HCT116 (cell line): ENCODE measurements at regions not wholly inside any gene's neighbourhood (a gene's known extent, or its start where the extent isn't known, plus 50 kb on each side); places are given as distances from the start of the nearest gene placed in this dataset.

Source experiments
- ATAC-seq: fragments of 200-7000 bp; cut with Tn5 transposase; 2 replicates; pipeline ENCODE4 v1.9.1; 2020; ENCODE audit warnings: mild to moderate bottlenecking, moderate library complexity
- BruUV-seq: library from RNA; stranded (reverse); fragments of 400-500 nt; replicated peaks from 2 replicates; lab custom pipeline; 2021; lab: Mats Ljungman, UMichigan
- CTCF ChIA-PET: fragments of 300-600 bp; sonication (Branson Sonifier 250); formaldehyde crosslinking; loops from one replicate; lab custom pipeline; 2021; ENCODE audit warnings: antibody characterized with exemption; lab: Charles Lee
- POLR2A ChIA-PET: fragments of 300-600, 350-600 bp; sonication (Branson Sonifier 250); formaldehyde crosslinking; loops from one replicate; lab custom pipeline; 2021; ENCODE audit warnings: antibody characterized with exemption; lab: Charles Lee
- RAD21 ChIA-PET, 2 experiments: fragments of 300-600 bp; sonication (Branson Sonifier 250); formaldehyde crosslinking; loops; one replicate each; lab custom pipeline; 2023; ENCODE audit warnings: low total read pairs in 2 of 2; ENCODE audit not compliant: uncharacterized antibody in 2 of 2, unreplicated experiment in 2 of 2, low non-redundant PET in 1 of 2; lab: Charles Lee
- DNase-seq: peaks from one replicate; pipeline ENCODE4 v3.0.0-alpha.2; 2010; ENCODE audit warnings: low read depth, low spot score
- H2AFZ ChIP-seq: fragments of 200-600 bp; shearing (Covaris generic), sonication (generic); 2 replicates; pipeline ENCODE4 v1.6.1; 2017; ENCODE audit warnings: low read depth, mixed run types, mixed read lengths, antibody characterized with exemption, low read length; ENCODE audit not compliant: poor library complexity, severe bottlenecking
- H3K27ac ChIP-seq: 2 replicates; pipeline ENCODE4 v1.5.1; 2012; ENCODE audit warnings: low read depth, low read length
- H3K27me3 ChIP-seq: fragments of 200-600 bp; sonication (generic); 2 replicates; pipeline ENCODE4 v1.6.1; 2016; ENCODE audit warnings: mixed run types, low read length, mixed read lengths; ENCODE audit not compliant: insufficient read depth
- H3K36me3 ChIP-seq, 2 experiments: fragments of 200-500 bp in 1 of 2; fragments of 200-600 bp in 1 of 2; sonication (Bioruptor generic) in 1 of 2; sonication (generic) in 1 of 2; 2 replicates each; pipeline versions ENCODE4 v1.5.1 to v1.6.1; 2014 to 2016; ENCODE audit warnings: low read length in 2 of 2, inconsistent platforms in 1 of 2, mixed read lengths in 1 of 2, mixed run types in 1 of 2; ENCODE audit not compliant: insufficient read depth in 2 of 2, control insufficient read depth in 1 of 2
- H3K4me1 ChIP-seq, 2 experiments: fragments of 200-600 bp in 1 of 2; sonication (generic) in 1 of 2; 2 replicates each; pipeline versions ENCODE4 v1.5.1 to v1.6.1; 2012 to 2017; ENCODE audit warnings: low read length in 2 of 2, inconsistent platforms in 1 of 2, mild to moderate bottlenecking in 1 of 2, mixed read lengths in 1 of 2, mixed run types in 1 of 2, moderate library complexity in 1 of 2; ENCODE audit not compliant: insufficient read depth in 2 of 2, control insufficient read depth in 1 of 2
- H3K4me2 ChIP-seq: fragments of 200-600 bp; sonication (generic); 2 replicates; pipeline ENCODE4 v1.6.1; 2017; ENCODE audit warnings: mixed run types, low read length, mixed read lengths
- H3K4me3 ChIP-seq, 2 experiments: fragments of 200-600 bp in 1 of 2; sonication (generic) in 1 of 2; replicated peaks in 1 of 2; 2 replicates each; pipeline ENCODE4 v1.5.1; 2011 to 2016; ENCODE audit warnings: low read length in 2 of 2, control low read depth in 1 of 2, low read depth in 1 of 2, mild to moderate bottlenecking in 1 of 2, mixed read lengths in 1 of 2, mixed run types in 1 of 2
- H3K79me2 ChIP-seq: fragments of 200-600 bp; sonication (generic); 2 replicates; pipeline ENCODE4 v1.6.1; 2017; ENCODE audit warnings: mild to moderate bottlenecking, mixed run types, low read length, moderate library complexity, mixed read lengths; ENCODE audit not compliant: insufficient read depth
- H3K9ac ChIP-seq: fragments of 200-600 bp; sonication (generic); 2 replicates; pipeline ENCODE4 v1.6.1; 2016; ENCODE audit warnings: low read length, mixed read lengths
- H3K9me2 ChIP-seq: fragments of 200-600 bp; sonication (generic), shearing (Covaris generic); 2 replicates; pipeline ENCODE4 v1.6.1; 2017; ENCODE audit warnings: mixed run types, mild to moderate bottlenecking, moderate library complexity; ENCODE audit not compliant: insufficient read depth
- H3K9me3 ChIP-seq, 2 experiments: fragments of 200-500 bp in 1 of 2; fragments of 200-600 bp in 1 of 2; sonication (Bioruptor generic) in 1 of 2; sonication (generic) in 1 of 2; 2 replicates each; pipeline ENCODE4 v1.6.1; 2014 to 2017; ENCODE audit warnings: low read length in 2 of 2, mixed read lengths in 2 of 2, inconsistent platforms in 1 of 2, low read depth in 1 of 2, mild to moderate bottlenecking in 1 of 2, mixed run types in 1 of 2, moderate library complexity in 1 of 2; ENCODE audit not compliant: control insufficient read depth in 1 of 2, insufficient read depth in 1 of 2
- H4K20me1 ChIP-seq: fragments of 200-600 bp; sonication (generic), shearing (Covaris generic); 2 replicates; pipeline ENCODE4 v1.6.1; 2017; ENCODE audit warnings: mixed run types, mild to moderate bottlenecking, moderate library complexity; ENCODE audit not compliant: insufficient read depth
- CEBPB ChIP-seq: IDR thresholded peaks from 2 replicates; pipeline ENCODE4 v1.6.1; 2012; ENCODE audit warnings: low read depth
- EZH2 ChIP-seq: fragments of 200-600 bp; sonication (generic); IDR thresholded peaks from 2 replicates; pipeline ENCODE4 v1.6.1; 2017; ENCODE audit warnings: antibody characterized with exemption, mixed run types
- JUND ChIP-seq: IDR thresholded peaks from 2 replicates; pipeline ENCODE4 v1.6.1; 2012
- POLR2AphosphoS5 ChIP-seq: IDR thresholded peaks from 2 replicates; pipeline ENCODE4 v1.6.1; 2011; ENCODE audit warnings: mild to moderate bottlenecking, low read depth, low read length, moderate library complexity
- TCF7L2 ChIP-seq: IDR thresholded peaks from 2 replicates; pipeline ENCODE4 v1.7.0; 2011; ENCODE audit warnings: borderline replicate concordance, inconsistent platforms; ENCODE audit not compliant: insufficient read depth, insufficient read length; ENCODE audit errors: extremely low read depth
- ZNF274 ChIP-seq: fragments of 200-500 bp; sonication (Bioruptor generic); IDR thresholded peaks from 2 replicates; pipeline ENCODE4 v1.6.1; 2014; ENCODE audit warnings: mild to moderate bottlenecking, low read depth, low read length, inconsistent platforms
- intact Hi-C: fragments of 100-400 bp; cut with micrococcal nuclease; formaldehyde crosslinking; loops from 2 replicates; pipeline ENCODE4 v1.10.0; 2022
- TF ChIP-seq, protein P1 (sequence below): IDR thresholded peaks from 2 replicates; pipeline ENCODE4 v1.6.1; 2011; ENCODE audit warnings: mild to moderate bottlenecking, low read length, moderate library complexity; ENCODE audit not compliant: insufficient replicate concordance; ENCODE audit errors: extremely low read depth

DNA sequence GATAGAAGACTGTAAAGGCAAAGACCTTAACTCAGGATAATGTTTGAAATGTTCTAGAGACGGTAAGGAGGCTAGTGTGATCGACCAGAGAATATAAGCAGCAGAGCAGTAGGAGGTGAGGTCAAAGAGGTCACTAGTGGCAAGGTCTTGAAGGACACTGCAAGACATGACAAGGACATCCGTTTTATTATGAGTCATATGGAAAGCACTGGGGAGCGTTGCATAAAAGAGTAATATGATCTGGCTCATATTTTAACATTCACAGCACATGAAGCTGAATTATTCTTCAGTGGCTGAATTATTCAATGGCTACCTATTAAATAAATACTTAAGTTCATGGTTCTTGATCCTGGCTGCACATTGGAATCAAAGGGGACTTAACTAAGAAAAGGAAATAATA lies 123.7 kb downstream of the SOX9 start:
- ATAC-seq = no peak
- no TSS peak for BruUV-seq
- POLR2A ChIA-PET = no interaction called here

DNA sequence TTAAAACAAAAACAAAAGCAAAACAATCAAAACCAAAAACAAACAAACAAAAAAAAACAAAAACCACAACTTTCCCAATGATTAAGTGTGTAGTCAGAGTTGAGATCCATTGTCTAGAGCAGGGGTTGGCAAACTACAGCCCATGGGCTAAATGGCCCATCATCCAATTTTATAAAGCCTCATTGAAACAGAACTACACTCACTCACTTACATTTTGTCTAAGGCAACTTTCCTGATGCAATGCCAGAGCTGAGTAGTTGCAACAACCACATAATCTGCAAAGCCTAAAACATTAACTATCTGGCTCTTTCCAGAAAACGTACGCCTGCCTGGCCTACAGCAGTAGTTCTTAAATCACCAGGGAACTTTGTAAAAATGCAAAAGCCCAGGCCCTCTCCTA lies 124.1 kb downstream of the SOX9 start:
- CTCF ChIA-PET = no interaction called here

More for the DNA sequence above, 123.7 kb downstream of the SOX9 start:
- Histone ChIP-seq H3K9me2 (no peaks in the 10 kb centered on the region), H4K20me1 (no peaks in the 10 kb centered on the region), H3K27me3 (no peaks in the 10 kb centered on the region), H2AFZ (no peak overlapping the region), H3K9me3 (peaks cover 0 to 5% of the 10 kb centered on the region in 2 experiments; a peak in 1 of 4 replicates), H3K79me2 (no peaks in the 10 kb centered on the region), H3K9ac (no peak overlapping the region), H3K27ac (no peak overlapping the region), H3K4me1 (no peaks in the 10 kb centered on the region), H3K4me3 (no peak overlapping the region), H3K4me2 (no peak overlapping the region), H3K36me3 (no peaks in the 10 kb centered on the region)
- RAD21 ChIA-PET = no interaction called here
- DNase-seq = no peak
- CTCF ChIA-PET = no interaction called here
- TF ChIP-seq POLR2AphosphoS5 (no peak), CEBPB (no peak), TCF7L2 (peak; percentile 69)
- intact Hi-C loops = no loop called here

More for the DNA sequence above, 124.1 kb downstream of the SOX9 start:
- H3K9ac ChIP-seq = no peak overlapping the region
- H3K36me3 ChIP-seq = no peaks in the 10 kb centered on the region
- no peaks in the 10 kb centered on the region for H3K79me2 ChIP-seq
- ATAC-seq = no peak
- no peak overlapping the region for H2AFZ ChIP-seq
- intact Hi-C loops = no loop called here
- ChIA-PET RAD21 (no interaction called here), POLR2A (no interaction called here)
- no peak for TF ChIP-seq EZH2
- TF ChIP-seq, protein P1, sequence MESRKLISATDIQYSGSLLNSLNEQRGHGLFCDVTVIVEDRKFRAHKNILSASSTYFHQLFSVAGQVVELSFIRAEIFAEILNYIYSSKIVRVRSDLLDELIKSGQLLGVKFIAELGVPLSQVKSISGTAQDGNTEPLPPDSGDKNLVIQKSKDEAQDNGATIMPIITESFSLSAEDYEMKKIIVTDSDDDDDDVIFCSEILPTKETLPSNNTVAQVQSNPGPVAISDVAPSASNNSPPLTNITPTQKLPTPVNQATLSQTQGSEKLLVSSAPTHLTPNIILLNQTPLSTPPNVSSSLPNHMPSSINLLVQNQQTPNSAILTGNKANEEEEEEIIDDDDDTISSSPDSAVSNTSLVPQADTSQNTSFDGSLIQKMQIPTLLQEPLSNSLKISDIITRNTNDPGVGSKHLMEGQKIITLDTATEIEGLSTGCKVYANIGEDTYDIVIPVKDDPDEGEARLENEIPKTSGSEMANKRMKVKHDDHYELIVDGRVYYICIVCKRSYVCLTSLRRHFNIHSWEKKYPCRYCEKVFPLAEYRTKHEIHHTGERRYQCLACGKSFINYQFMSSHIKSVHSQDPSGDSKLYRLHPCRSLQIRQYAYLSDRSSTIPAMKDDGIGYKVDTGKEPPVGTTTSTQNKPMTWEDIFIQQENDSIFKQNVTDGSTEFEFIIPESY = no peak
- TF ChIP-seq JUND = no peak
- no peak for TF ChIP-seq ZNF274
- BruUV-seq = no TSS peak
- H3K9me3 ChIP-seq = peaks cover 0 to 5% of the 10 kb centered on the region in 2 experiments; a peak in 1 of 4 replicates
- DNase-seq = no peak
- no peaks in the 10 kb centered on the region for H3K9me2 ChIP-seq
- H3K4me2 ChIP-seq = no peak overlapping the region
- H3K4me1 ChIP-seq = no peaks in the 10 kb centered on the region
- H3K27ac ChIP-seq = no peak overlapping the region
- no peaks in the 10 kb centered on the region for H4K20me1 ChIP-seq
- no peaks in the 10 kb centered on the region for H3K27me3 ChIP-seq
- no peak overlapping the region for H3K4me3 ChIP-seq
